Endothelial cell of hepatic sinusoid (primary cell): ENCODE measurements at regions not wholly inside any gene's neighbourhood (a gene's known extent, or its start where the extent isn't known, plus 50 kb on each side); places are given as distances from the start of the nearest gene placed in this dataset.

ENCODE experiments used
- in situ Hi-C: cut with HindIII; loops from 2 replicates; pipeline ENCODE4 v1.10.0; 2017; ENCODE audit warnings: low sequenced_read_pairs

- in situ Hi-C loops, result no loop called here
These were observed 137.3 kb upstream of the FRMD4A start for GRCh38 chr10:14468023-14468441.

- in situ Hi-C loops, result no loop called here
These were observed 135.5 kb upstream of the FRMD4A start for GRCh38 chr10:14466257-14466656.

- in situ Hi-C loops, result no loop called here
These were observed 129.7 kb upstream of the FRMD4A start for GRCh38 chr10:14460447-14460846.

- in situ Hi-C loops, result no loop called here
These were observed 128.9 kb upstream of the FRMD4A start for GRCh38 chr10:14459665-14460064.

- in situ Hi-C loops, result no loop called here
These were observed 126.1 kb upstream of the FRMD4A start for GRCh38 chr10:14456870-14457266.

GRCh38 chr10:14456218-14456869 lies 125.6 kb upstream of the FRMD4A start:
- in situ Hi-C loops, result no loop called here

- in situ Hi-C loops, result no loop called here
These were observed 123.9 kb upstream of the FRMD4A start for GRCh38 chr10:14454629-14455028.

GRCh38 chr10:14454206-14454605 lies 123.5 kb upstream of the FRMD4A start:
- in situ Hi-C loops, result no loop called here

GRCh38 chr10:14453593-14453992 lies 122.9 kb upstream of the FRMD4A start:
- in situ Hi-C loops, result no loop called here

GRCh38 chr10:14451341-14451740 lies 120.6 kb upstream of the FRMD4A start:
- in situ Hi-C loops, result no loop called here

GRCh38 chr10:14450041-14450491 lies 119.3 kb upstream of the FRMD4A start:
- in situ Hi-C loops, result no loop called here

GRCh38 chr10:14449293-14449815 lies 118.6 kb upstream of the FRMD4A start:
- in situ Hi-C loops, result no loop called here

GRCh38 chr10:14448197-14448990 lies 117.7 kb upstream of the FRMD4A start:
- in situ Hi-C loops, result no loop called here

GRCh38 chr10:14447094-14447839 lies 116.5 kb upstream of the FRMD4A start:
- in situ Hi-C loops, result no loop called here

- in situ Hi-C loops, result no loop called here
These were observed 108.9 kb upstream of the FRMD4A start for GRCh38 chr10:14439451-14440259.

- in situ Hi-C loops, result no loop called here
These were observed 107.9 kb upstream of the FRMD4A start for GRCh38 chr10:14438576-14438975.

GRCh38 chr10:14438057-14438456 lies 107.3 kb upstream of the FRMD4A start:
- in situ Hi-C loops, result no loop called here

GRCh38 chr10:14435976-14436632 lies 105.4 kb upstream of the FRMD4A start:
- in situ Hi-C loops, result no loop called here

- in situ Hi-C loops, result loop anchor here (5.0 kb wide), 1 partner anchor 106 kb away; no protein-coding TSS in a partner anchor
These were observed 102.4 kb upstream of the FRMD4A start for GRCh38 chr10:14433147-14433546.

- in situ Hi-C loops, result loop anchor here (5.0 kb wide), 1 partner anchor 105 kb away; no protein-coding TSS in a partner anchor
These were observed 101.1 kb upstream of the FRMD4A start for GRCh38 chr10:14431868-14432267.
